ENCODE measurements at regions not wholly inside any gene's neighbourhood (a gene's known extent, or its start where the extent isn't known, plus 50 kb on each side); places are given as distances from the start of the nearest gene placed in this dataset.

DNA sequence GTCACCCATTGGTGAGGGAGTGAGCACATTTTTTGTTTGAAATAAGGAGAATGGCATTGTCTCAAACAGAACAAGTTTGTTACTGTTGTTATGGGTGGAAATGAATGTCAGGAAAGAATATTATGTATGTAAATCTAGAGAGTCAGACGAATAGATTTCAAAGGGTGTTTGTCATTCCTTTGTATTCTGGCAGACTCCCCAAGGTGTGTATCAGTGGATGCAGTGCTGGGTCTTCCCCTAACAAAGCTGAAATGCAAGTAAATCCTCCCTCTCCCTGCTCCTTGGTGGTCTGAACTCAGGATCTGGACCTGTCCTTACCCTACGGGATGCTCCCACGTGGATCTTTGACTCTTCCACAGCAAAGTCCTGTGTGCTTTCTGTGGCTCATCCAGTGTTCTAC, 139.5 kb upstream of the ZNF516 start:
- Histone ChIP-seq H3K4me2 (ENCODE audit: unreplicated experiment) (no peak overlapping the region), H3F3A (ENCODE audit: insufficient read depth) (no peaks in the 10 kb centered on the region), H3K27me3 (replicated peaks; ENCODE audit: insufficient read depth) (no peaks in the 10 kb centered on the region; the same call in 1 of the 2 replicates), H3K9ac (no peak overlapping the region), H3K4me1 (ENCODE audit: insufficient read depth) (no peaks in the 10 kb centered on the region), H3K4me3 (no peak overlapping the region), H3K79me2 (ENCODE audit: insufficient read depth) (no peaks in the 10 kb centered on the region), H3K27ac (no peak overlapping the region), H3K36me3 (ENCODE audit: low read depth) (no peaks in the 10 kb centered on the region), H4K20me1 (ENCODE audit: insufficient read depth) (no peaks in the 10 kb centered on the region), H3K9me2 (ENCODE audit: insufficient read depth) (peaks cover 4% of the 10 kb centered on the region; the same call in 1 of the 2 replicates), H2AFZ (no peak overlapping the region), H3K9me3 (ENCODE audit: low read depth) (no peaks in the 10 kb centered on the region)
- no peak for DNase-seq
- no peak for TF ChIP-seq EZH2 (IDR thresholded peaks at IDR 0.05; ENCODE audit: insufficient read depth, poor library complexity, severe bottlenecking)
- TF ChIP-seq EZH2phosphoT487 (IDR thresholded peaks at IDR 0.05; ENCODE audit: insufficient read depth, low read depth), result no peak
- 57 to 58% methylated on average over 3 of the region's 3 CpGs for WGBS, 2 experiments (ENCODE audit: low coverage in 1 of 2, low lambda C conversion rate in 2 of 2, missing lambda C conversion rate in 2 of 2)
- in situ Hi-C loops (cut with MboI), result no loop called here

DNA sequence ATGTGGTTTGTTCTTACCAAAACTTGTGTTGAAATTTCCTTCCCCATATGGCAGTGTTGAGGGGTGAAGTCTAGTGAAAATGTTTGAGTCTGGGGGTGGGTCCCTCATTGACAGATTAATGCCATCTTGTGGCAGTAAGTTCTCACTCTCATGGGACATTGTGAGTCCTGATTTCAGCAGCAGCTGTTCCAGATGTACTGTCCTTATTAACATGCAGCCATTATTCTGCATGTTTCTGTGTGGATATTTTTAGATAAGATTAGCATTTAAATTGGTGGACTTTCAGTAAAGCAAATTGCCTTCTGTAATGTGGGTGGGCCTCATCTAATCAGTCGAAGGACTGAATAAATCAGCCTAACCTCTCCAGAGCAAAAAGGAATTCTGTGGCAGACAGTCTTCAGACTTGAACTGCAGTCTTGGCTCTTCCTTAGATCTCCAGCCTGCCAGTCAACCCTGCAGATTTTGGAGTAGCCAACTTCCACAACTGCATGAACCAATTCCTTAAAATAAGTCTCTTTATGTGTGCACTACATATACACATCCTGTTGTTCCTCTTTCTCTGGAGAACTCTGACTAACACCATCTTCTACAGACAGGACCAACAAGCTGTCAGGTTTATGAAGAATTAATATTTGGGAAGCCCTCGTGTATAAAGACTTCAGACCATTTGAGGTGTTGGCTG, 138.7 kb upstream of the ZNF516 start:
- no peaks in the 10 kb centered on the region for H3K36me3 ChIP-seq (ENCODE audit: low read depth)
- WGBS, 2 experiments (ENCODE audit: low coverage in 1 of 2, low lambda C conversion rate in 2 of 2, missing lambda C conversion rate in 2 of 2), result 51 to 60% methylated on average over 2 of the region's 2 CpGs
- H2AFZ ChIP-seq, result no peak overlapping the region
- no peaks in the 10 kb centered on the region; the same call in 1 of the 2 replicates for H3K27me3 ChIP-seq (replicated peaks; ENCODE audit: insufficient read depth)
- H3K9me2 ChIP-seq (ENCODE audit: insufficient read depth), result peaks cover 4% of the 10 kb centered on the region; the same call in 1 of the 2 replicates
- no peaks in the 10 kb centered on the region for H3F3A ChIP-seq (ENCODE audit: insufficient read depth)
- no peaks in the 10 kb centered on the region for H3K9me3 ChIP-seq (ENCODE audit: low read depth)
- H3K4me2 ChIP-seq (ENCODE audit: unreplicated experiment), result no peak overlapping the region
- no peak overlapping the region for H3K9ac ChIP-seq
- no peaks in the 10 kb centered on the region for H4K20me1 ChIP-seq (ENCODE audit: insufficient read depth)
- no peaks in the 10 kb centered on the region for H3K79me2 ChIP-seq (ENCODE audit: insufficient read depth)
- H3K4me1 ChIP-seq (ENCODE audit: insufficient read depth), result no peaks in the 10 kb centered on the region
- no peak overlapping the region for H3K4me3 ChIP-seq
- in situ Hi-C loops (cut with MboI), result no loop called here
- DNase-seq, result no peak
- H3K27ac ChIP-seq, result no peak overlapping the region
- TF ChIP-seq EZH2phosphoT487 (IDR thresholded peaks at IDR 0.05; ENCODE audit: insufficient read depth, low read depth), result no peak
- TF ChIP-seq EZH2 (IDR thresholded peaks at IDR 0.05; ENCODE audit: insufficient read depth, poor library complexity, severe bottlenecking), result no peak

DNA sequence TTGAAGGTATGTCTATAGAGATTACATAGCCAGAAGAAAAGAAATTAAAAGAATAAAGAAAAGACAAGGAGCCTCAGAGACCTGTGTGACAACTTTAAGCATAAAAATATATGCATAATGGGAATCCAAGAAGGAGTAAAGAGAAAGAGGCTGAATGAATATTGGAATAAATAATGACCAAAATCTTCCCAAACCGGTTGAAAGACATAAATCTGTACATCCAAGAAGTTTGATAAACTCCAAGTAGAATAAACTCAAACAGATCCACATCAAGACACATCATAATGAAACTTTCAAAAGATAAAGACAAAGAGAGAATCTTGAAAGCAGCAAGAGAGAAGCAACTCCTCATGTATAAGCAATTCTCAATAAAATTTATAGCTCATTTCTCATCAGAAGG, 132.4 kb upstream of the ZNF516 start:
- Histone ChIP-seq H3K4me1 (ENCODE audit: insufficient read depth) (no peaks in the 10 kb centered on the region), H3K9ac (no peak overlapping the region), H3K27ac (no peak overlapping the region), H3K27me3 (replicated peaks; ENCODE audit: insufficient read depth) (no peaks in the 10 kb centered on the region), H3K9me3 (ENCODE audit: low read depth) (no peaks in the 10 kb centered on the region), H3K9me2 (ENCODE audit: insufficient read depth) (peaks cover 2% of the 10 kb centered on the region; the same call in 1 of the 2 replicates), H4K20me1 (ENCODE audit: insufficient read depth) (no peaks in the 10 kb centered on the region), H3K36me3 (ENCODE audit: low read depth) (no peaks in the 10 kb centered on the region), H3K4me2 (ENCODE audit: unreplicated experiment) (no peak overlapping the region), H3K4me3 (no peak overlapping the region), H3F3A (ENCODE audit: insufficient read depth) (no peaks in the 10 kb centered on the region), H3K79me2 (ENCODE audit: insufficient read depth) (no peaks in the 10 kb centered on the region), H2AFZ (no peak overlapping the region)
- in situ Hi-C loops (cut with MboI), result no loop called here
- DNase-seq, result no peak
- WGBS, 2 experiments (ENCODE audit: low coverage in 1 of 2, low lambda C conversion rate in 2 of 2, missing lambda C conversion rate in 2 of 2), result 42 to 56% methylated on average over 1 of the region's 1 CpG
- no peak for TF ChIP-seq EZH2 (IDR thresholded peaks at IDR 0.05; ENCODE audit: insufficient read depth, poor library complexity, severe bottlenecking)
- no peak for TF ChIP-seq EZH2phosphoT487 (IDR thresholded peaks at IDR 0.05; ENCODE audit: insufficient read depth, low read depth)

DNA sequence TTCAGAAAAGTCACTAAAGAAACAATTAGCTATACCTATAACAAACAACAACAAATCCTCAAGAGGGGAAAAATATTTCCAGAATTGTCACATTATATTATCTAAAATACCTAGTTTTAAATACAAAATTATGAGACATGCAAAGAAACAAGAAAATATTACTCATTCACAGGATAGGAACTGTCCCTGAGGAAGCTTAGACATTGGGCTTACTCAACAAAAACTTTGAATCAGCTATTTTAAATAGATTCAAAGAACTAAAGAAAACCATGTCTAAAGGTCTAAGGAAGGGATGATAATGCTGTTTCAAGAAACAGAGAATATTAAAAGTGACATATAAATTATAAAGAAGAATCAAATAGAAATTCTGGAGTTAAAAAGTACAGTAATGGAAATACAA, 131.9 kb upstream of the ZNF516 start:
- Histone ChIP-seq H3K79me2 (ENCODE audit: insufficient read depth) (no peaks in the 10 kb centered on the region), H3K4me2 (ENCODE audit: unreplicated experiment) (no peak overlapping the region), H3F3A (ENCODE audit: insufficient read depth) (no peaks in the 10 kb centered on the region), H3K27me3 (replicated peaks; ENCODE audit: insufficient read depth) (no peaks in the 10 kb centered on the region), H3K4me3 (no peak overlapping the region), H3K4me1 (ENCODE audit: insufficient read depth) (peaks cover 3% of the 10 kb centered on the region; the same call in 1 of the 2 replicates), H2AFZ (no peak overlapping the region), H3K9me2 (ENCODE audit: insufficient read depth) (no peaks in the 10 kb centered on the region), H3K9ac (no peak overlapping the region), H3K36me3 (ENCODE audit: low read depth) (no peaks in the 10 kb centered on the region), H3K9me3 (ENCODE audit: low read depth) (no peaks in the 10 kb centered on the region), H3K27ac (no peak overlapping the region), H4K20me1 (ENCODE audit: insufficient read depth) (no peaks in the 10 kb centered on the region)
- no peak for DNase-seq
- in situ Hi-C loops (cut with MboI), result no loop called here
- TF ChIP-seq EZH2 (IDR thresholded peaks at IDR 0.05; ENCODE audit: insufficient read depth, poor library complexity, severe bottlenecking) (no peak), EZH2phosphoT487 (IDR thresholded peaks at IDR 0.05; ENCODE audit: insufficient read depth, low read depth) (no peak)
